ENCODE measurements at regions not wholly inside any gene's neighbourhood (a gene's known extent, or its start where the extent isn't known, plus 50 kb on each side); places are given as distances from the start of the nearest gene placed in this dataset.

GRCh38 chr3:72093992-72094334, 309.0 kb upstream of the PROK2 start:
- Histone ChIP-seq H3K9me2 (replicated peaks; ENCODE audit: insufficient read depth) (no peaks in the 10 kb centered on the region), H3K27ac (no peak overlapping the region), H3K4me3 (no peak overlapping the region), H3K4me2 (no peak overlapping the region), H3K36me3 (replicated peaks; ENCODE audit: insufficient read depth, low read depth) (no peaks in the 10 kb centered on the region), H3K9me3 (ENCODE audit: low read depth) (no peaks in the 10 kb centered on the region), H2AFZ (no peak overlapping the region), H4K20me1 (ENCODE audit: insufficient read depth, poor library complexity, severe bottlenecking) (no peaks in the 10 kb centered on the region), H3K27me3 (peaks cover 2% of the 10 kb centered on the region), H3K4me1 (ENCODE audit: insufficient read depth) (no peaks in the 10 kb centered on the region), H3K79me2 (no peaks in the 10 kb centered on the region)
- no peak for DNase-seq (ENCODE audit: low spot score)
- TF ChIP-seq EZH2 (IDR thresholded peaks at IDR 0.05; ENCODE audit: borderline replicate concordance), result no peak
- no peak for TF ChIP-seq EZH2phosphoT487 (IDR thresholded peaks at IDR 0.05; ENCODE audit: low read depth, severe bottlenecking, unreplicated experiment)
- TF ChIP-seq, protein P1, sequence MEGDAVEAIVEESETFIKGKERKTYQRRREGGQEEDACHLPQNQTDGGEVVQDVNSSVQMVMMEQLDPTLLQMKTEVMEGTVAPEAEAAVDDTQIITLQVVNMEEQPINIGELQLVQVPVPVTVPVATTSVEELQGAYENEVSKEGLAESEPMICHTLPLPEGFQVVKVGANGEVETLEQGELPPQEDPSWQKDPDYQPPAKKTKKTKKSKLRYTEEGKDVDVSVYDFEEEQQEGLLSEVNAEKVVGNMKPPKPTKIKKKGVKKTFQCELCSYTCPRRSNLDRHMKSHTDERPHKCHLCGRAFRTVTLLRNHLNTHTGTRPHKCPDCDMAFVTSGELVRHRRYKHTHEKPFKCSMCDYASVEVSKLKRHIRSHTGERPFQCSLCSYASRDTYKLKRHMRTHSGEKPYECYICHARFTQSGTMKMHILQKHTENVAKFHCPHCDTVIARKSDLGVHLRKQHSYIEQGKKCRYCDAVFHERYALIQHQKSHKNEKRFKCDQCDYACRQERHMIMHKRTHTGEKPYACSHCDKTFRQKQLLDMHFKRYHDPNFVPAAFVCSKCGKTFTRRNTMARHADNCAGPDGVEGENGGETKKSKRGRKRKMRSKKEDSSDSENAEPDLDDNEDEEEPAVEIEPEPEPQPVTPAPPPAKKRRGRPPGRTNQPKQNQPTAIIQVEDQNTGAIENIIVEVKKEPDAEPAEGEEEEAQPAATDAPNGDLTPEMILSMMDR (IDR thresholded peaks at IDR 0.05; ENCODE audit: poor library complexity), result no peak
- WGBS (ENCODE audit: low lambda C conversion rate, missing lambda C conversion rate), result 95% methylated on average over 3 of the region's 3 CpGs

DNA sequence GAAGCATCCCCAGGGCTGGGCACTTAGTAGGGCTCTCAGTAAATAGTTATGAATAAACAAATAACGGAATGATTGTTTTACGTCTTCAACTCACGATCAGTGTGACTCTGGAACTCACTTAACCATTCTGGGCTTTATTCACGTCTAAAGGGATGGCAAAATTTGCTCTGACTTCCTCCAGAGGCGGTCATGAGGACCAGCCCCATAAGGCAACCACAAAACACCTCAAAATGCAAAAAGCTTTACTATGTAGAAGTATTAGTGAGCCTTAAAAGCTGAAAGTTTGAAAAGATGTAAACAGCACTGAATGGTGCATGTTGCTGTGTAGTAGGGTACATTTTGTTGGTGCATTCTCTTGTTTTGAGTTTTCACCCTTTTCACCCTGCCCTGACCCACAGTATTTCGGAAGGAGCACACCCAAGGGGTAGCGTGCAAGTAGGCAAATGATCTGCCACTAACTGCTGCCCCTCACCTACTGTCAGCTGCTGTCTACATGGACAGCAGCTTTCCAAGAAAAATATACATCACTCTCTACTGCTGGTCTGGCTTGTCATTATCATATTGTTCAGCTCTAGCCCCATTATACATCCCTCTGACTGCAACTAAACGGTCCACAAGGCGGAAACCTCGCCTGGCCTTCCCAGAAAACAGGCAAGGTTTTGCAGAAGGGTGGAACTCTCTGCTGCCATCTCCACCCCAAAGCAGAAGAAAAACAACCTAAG, 308.5 kb upstream of the PROK2 start:
- Histone ChIP-seq H3K79me2 (no peaks in the 10 kb centered on the region), H3K27me3 (no peaks in the 10 kb centered on the region), H3K9me3 (ENCODE audit: low read depth) (no peaks in the 10 kb centered on the region), H3K9me2 (replicated peaks; ENCODE audit: insufficient read depth) (no peaks in the 10 kb centered on the region), H3K4me2 (no peak overlapping the region), H3K36me3 (replicated peaks; ENCODE audit: insufficient read depth, low read depth) (no peaks in the 10 kb centered on the region), H2AFZ (no peak overlapping the region), H3K27ac (no peak overlapping the region), H4K20me1 (ENCODE audit: insufficient read depth, poor library complexity, severe bottlenecking) (no peaks in the 10 kb centered on the region), H3K4me3 (no peak overlapping the region), H3K4me1 (ENCODE audit: insufficient read depth) (no peaks in the 10 kb centered on the region)
- no peak for DNase-seq (ENCODE audit: low spot score)
- WGBS (ENCODE audit: low lambda C conversion rate, missing lambda C conversion rate), result 87% methylated on average over 10 of the region's 10 CpGs
- TF ChIP-seq, protein P1 (IDR thresholded peaks at IDR 0.05; ENCODE audit: poor library complexity), result no peak
- no peak for TF ChIP-seq EZH2phosphoT487 (IDR thresholded peaks at IDR 0.05; ENCODE audit: low read depth, severe bottlenecking, unreplicated experiment)
- TF ChIP-seq EZH2 (IDR thresholded peaks at IDR 0.05; ENCODE audit: borderline replicate concordance), result no peak

DNA sequence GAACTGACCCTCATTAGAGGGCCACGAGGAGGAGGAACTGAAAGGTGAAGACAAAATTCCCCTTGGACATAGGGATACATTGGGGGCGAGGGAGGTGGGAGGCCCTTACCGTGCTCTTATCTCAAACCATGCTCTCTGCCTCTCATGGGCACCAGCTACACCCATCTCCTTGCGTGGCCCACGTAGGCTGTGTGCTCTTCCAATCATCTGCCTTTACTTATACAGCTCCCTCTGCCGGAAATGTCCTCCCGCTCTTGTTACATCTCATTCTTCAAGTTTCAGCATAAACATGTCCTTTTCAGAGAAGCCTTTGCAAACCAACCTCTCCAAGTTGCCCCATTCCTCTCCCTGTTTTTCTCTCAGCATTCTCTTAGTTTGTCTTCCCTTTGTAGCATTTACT, 307.8 kb upstream of the PROK2 start:
- TF ChIP-seq, protein P1 (IDR thresholded peaks at IDR 0.05; ENCODE audit: poor library complexity), result no peak
- TF ChIP-seq EZH2phosphoT487 (IDR thresholded peaks at IDR 0.05; ENCODE audit: low read depth, severe bottlenecking, unreplicated experiment), result no peak
- TF ChIP-seq EZH2 (IDR thresholded peaks at IDR 0.05; ENCODE audit: borderline replicate concordance), result no peak
- Histone ChIP-seq H3K4me2 (no peak overlapping the region), H3K27me3 (no peaks in the 10 kb centered on the region), H3K9me3 (ENCODE audit: low read depth) (no peaks in the 10 kb centered on the region), H3K79me2 (no peaks in the 10 kb centered on the region), H4K20me1 (ENCODE audit: insufficient read depth, poor library complexity, severe bottlenecking) (no peaks in the 10 kb centered on the region), H2AFZ (no peak overlapping the region), H3K9me2 (replicated peaks; ENCODE audit: insufficient read depth) (no peaks in the 10 kb centered on the region), H3K4me1 (ENCODE audit: insufficient read depth) (no peaks in the 10 kb centered on the region), H3K36me3 (replicated peaks; ENCODE audit: insufficient read depth, low read depth) (no peaks in the 10 kb centered on the region), H3K27ac (no peak overlapping the region), H3K4me3 (no peak overlapping the region)
- WGBS (ENCODE audit: low lambda C conversion rate, missing lambda C conversion rate), result 84% methylated on average over 7 of the region's 7 CpGs
- DNase-seq (ENCODE audit: low spot score), result no peak

Data from hepatocyte (in vitro differentiated cells).